ENCODE measurements at regions not wholly inside any gene's neighbourhood (a gene's known extent, or its start where the extent isn't known, plus 50 kb on each side); places are given as distances from the start of the nearest gene placed in this dataset.

GRCh38 chr3:179503152-179503551 is 51.9 kb upstream of the GNB4 start:
- TF ChIP-seq GABPA (IDR thresholded peaks at IDR 0.05; ENCODE audit: low read depth) (no peak), REST (IDR thresholded peaks at IDR 0.05; ENCODE audit: low read depth, low read length) (no peak), MAX (IDR thresholded peaks at IDR 0.05; ENCODE audit: low read depth) (no peak), RFX5 (IDR thresholded peaks at IDR 0.05; ENCODE audit: low read length) (no peak), ELF1 (IDR thresholded peaks at IDR 0.05) (no peak), MXI1 (IDR thresholded peaks at IDR 0.05; ENCODE audit: low read depth, low read length) (no peak)

Data from SK-N-SH (cell line).